HCT116 (cell line): ENCODE measurements at regions not wholly inside any gene's neighbourhood (a gene's known extent, or its start where the extent isn't known, plus 50 kb on each side); places are given as distances from the start of the nearest gene placed in this dataset.

ENCODE experiments used
- ATAC-seq: fragments of 200-7000 bp; cut with Tn5 transposase; 2 replicates; pipeline ENCODE4 v1.9.1; 2020; ENCODE audit warnings: mild to moderate bottlenecking, moderate library complexity
- BruUV-seq: library from RNA; stranded (reverse); fragments of 400-500 nt; replicated peaks from 2 replicates; lab custom pipeline; 2021; lab: Mats Ljungman, UMichigan
- CTCF ChIA-PET: fragments of 300-600 bp; sonication (Branson Sonifier 250); formaldehyde crosslinking; loops from one replicate; lab custom pipeline; 2021; ENCODE audit warnings: antibody characterized with exemption; lab: Charles Lee
- POLR2A ChIA-PET: fragments of 300-600, 350-600 bp; sonication (Branson Sonifier 250); formaldehyde crosslinking; loops from one replicate; lab custom pipeline; 2021; ENCODE audit warnings: antibody characterized with exemption; lab: Charles Lee
- RAD21 ChIA-PET, 2 experiments: fragments of 300-600 bp; sonication (Branson Sonifier 250); formaldehyde crosslinking; loops; one replicate each; lab custom pipeline; 2023; ENCODE audit warnings: low total read pairs in 2 of 2; ENCODE audit not compliant: uncharacterized antibody in 2 of 2, unreplicated experiment in 2 of 2, low non-redundant PET in 1 of 2; lab: Charles Lee
- DNase-seq: peaks from one replicate; pipeline ENCODE4 v3.0.0-alpha.2; 2010; ENCODE audit warnings: low read depth, low spot score
- H2AFZ ChIP-seq: fragments of 200-600 bp; shearing (Covaris generic), sonication (generic); 2 replicates; pipeline ENCODE4 v1.6.1; 2017; ENCODE audit warnings: low read depth, mixed run types, mixed read lengths, antibody characterized with exemption, low read length; ENCODE audit not compliant: poor library complexity, severe bottlenecking
- H3K27ac ChIP-seq: 2 replicates; pipeline ENCODE4 v1.5.1; 2012; ENCODE audit warnings: low read depth, low read length
- H3K27me3 ChIP-seq: fragments of 200-600 bp; sonication (generic); 2 replicates; pipeline ENCODE4 v1.6.1; 2016; ENCODE audit warnings: mixed run types, low read length, mixed read lengths; ENCODE audit not compliant: insufficient read depth
- H3K36me3 ChIP-seq, 2 experiments: fragments of 200-500 bp in 1 of 2; fragments of 200-600 bp in 1 of 2; sonication (Bioruptor generic) in 1 of 2; sonication (generic) in 1 of 2; 2 replicates each; pipeline versions ENCODE4 v1.5.1 to v1.6.1; 2014 to 2016; ENCODE audit warnings: low read length in 2 of 2, inconsistent platforms in 1 of 2, mixed read lengths in 1 of 2, mixed run types in 1 of 2; ENCODE audit not compliant: insufficient read depth in 2 of 2, control insufficient read depth in 1 of 2
- H3K4me1 ChIP-seq, 2 experiments: fragments of 200-600 bp in 1 of 2; sonication (generic) in 1 of 2; 2 replicates each; pipeline versions ENCODE4 v1.5.1 to v1.6.1; 2012 to 2017; ENCODE audit warnings: low read length in 2 of 2, inconsistent platforms in 1 of 2, mild to moderate bottlenecking in 1 of 2, mixed read lengths in 1 of 2, mixed run types in 1 of 2, moderate library complexity in 1 of 2; ENCODE audit not compliant: insufficient read depth in 2 of 2, control insufficient read depth in 1 of 2
- H3K4me2 ChIP-seq: fragments of 200-600 bp; sonication (generic); 2 replicates; pipeline ENCODE4 v1.6.1; 2017; ENCODE audit warnings: mixed run types, low read length, mixed read lengths
- H3K4me3 ChIP-seq, 2 experiments: fragments of 200-600 bp in 1 of 2; sonication (generic) in 1 of 2; replicated peaks in 1 of 2; 2 replicates each; pipeline ENCODE4 v1.5.1; 2011 to 2016; ENCODE audit warnings: low read length in 2 of 2, control low read depth in 1 of 2, low read depth in 1 of 2, mild to moderate bottlenecking in 1 of 2, mixed read lengths in 1 of 2, mixed run types in 1 of 2
- H3K79me2 ChIP-seq: fragments of 200-600 bp; sonication (generic); 2 replicates; pipeline ENCODE4 v1.6.1; 2017; ENCODE audit warnings: mild to moderate bottlenecking, mixed run types, low read length, moderate library complexity, mixed read lengths; ENCODE audit not compliant: insufficient read depth
- H3K9ac ChIP-seq: fragments of 200-600 bp; sonication (generic); 2 replicates; pipeline ENCODE4 v1.6.1; 2016; ENCODE audit warnings: low read length, mixed read lengths
- H3K9me2 ChIP-seq: fragments of 200-600 bp; sonication (generic), shearing (Covaris generic); 2 replicates; pipeline ENCODE4 v1.6.1; 2017; ENCODE audit warnings: mixed run types, mild to moderate bottlenecking, moderate library complexity; ENCODE audit not compliant: insufficient read depth
- H3K9me3 ChIP-seq, 2 experiments: fragments of 200-500 bp in 1 of 2; fragments of 200-600 bp in 1 of 2; sonication (Bioruptor generic) in 1 of 2; sonication (generic) in 1 of 2; 2 replicates each; pipeline ENCODE4 v1.6.1; 2014 to 2017; ENCODE audit warnings: low read length in 2 of 2, mixed read lengths in 2 of 2, inconsistent platforms in 1 of 2, low read depth in 1 of 2, mild to moderate bottlenecking in 1 of 2, mixed run types in 1 of 2, moderate library complexity in 1 of 2; ENCODE audit not compliant: control insufficient read depth in 1 of 2, insufficient read depth in 1 of 2
- H4K20me1 ChIP-seq: fragments of 200-600 bp; sonication (generic), shearing (Covaris generic); 2 replicates; pipeline ENCODE4 v1.6.1; 2017; ENCODE audit warnings: mixed run types, mild to moderate bottlenecking, moderate library complexity; ENCODE audit not compliant: insufficient read depth
- CEBPB ChIP-seq: IDR thresholded peaks from 2 replicates; pipeline ENCODE4 v1.6.1; 2012; ENCODE audit warnings: low read depth
- EGR1 ChIP-seq: IDR thresholded peaks from 2 replicates; pipeline ENCODE4 v1.6.1; 2012; ENCODE audit warnings: low read depth
- ELF1 ChIP-seq: IDR thresholded peaks from 2 replicates; pipeline ENCODE4 v1.6.1; 2012; ENCODE audit warnings: low read depth, borderline replicate concordance
- EZH2 ChIP-seq: fragments of 200-600 bp; sonication (generic); IDR thresholded peaks from 2 replicates; pipeline ENCODE4 v1.6.1; 2017; ENCODE audit warnings: antibody characterized with exemption, mixed run types
- EZH2phosphoT487 ChIP-seq: fragments of 200-600 bp; IDR thresholded peaks from 2 replicates; pipeline ENCODE4 v1.6.1; 2018; ENCODE audit warnings: antibody characterized with exemption, borderline replicate concordance
- FOSL1 ChIP-seq: IDR thresholded peaks from 2 replicates; pipeline ENCODE4 v1.6.1; 2012; ENCODE audit warnings: low read depth
- POLR2A ChIP-seq: IDR thresholded peaks from 2 replicates; pipeline ENCODE4 v1.7.0; 2011; ENCODE audit warnings: borderline replicate concordance; ENCODE audit not compliant: insufficient read depth, insufficient read length; ENCODE audit errors: extremely low read depth
- RAD21 ChIP-seq: IDR thresholded peaks from 2 replicates; pipeline ENCODE4 v1.6.1; 2012; ENCODE audit warnings: low read depth, mild to moderate bottlenecking
- SIN3A ChIP-seq: IDR thresholded peaks from 2 replicates; pipeline ENCODE4 v1.6.1; 2012; ENCODE audit warnings: low read depth
- SRF ChIP-seq: IDR thresholded peaks from 2 replicates; pipeline ENCODE4 v1.6.1; 2012; ENCODE audit warnings: low read depth
- YY1 ChIP-seq: IDR thresholded peaks from 2 replicates; pipeline ENCODE4 v1.6.1; 2011; ENCODE audit warnings: low read length, low read depth, moderate library complexity, mild to moderate bottlenecking; ENCODE audit not compliant: insufficient replicate concordance; ENCODE audit errors: extremely low read depth
- ZNF274 ChIP-seq: fragments of 200-500 bp; sonication (Bioruptor generic); IDR thresholded peaks from 2 replicates; pipeline ENCODE4 v1.6.1; 2014; ENCODE audit warnings: mild to moderate bottlenecking, low read depth, low read length, inconsistent platforms
- intact Hi-C: fragments of 100-400 bp; cut with micrococcal nuclease; formaldehyde crosslinking; loops from 2 replicates; pipeline ENCODE4 v1.10.0; 2022
- TF ChIP-seq, protein P1 (sequence below), 3 experiments: fragments of 200-600 bp in 1 of 3; sonication (generic) in 1 of 3; IDR thresholded peaks in 2 of 3; conservative IDR thresholded peaks in 1 of 3; 2 replicates each; pipeline ENCODE4 v1.5.1; 2012 to 2017; ENCODE audit warnings: low read depth in 2 of 3, low read length in 2 of 3, antibody characterized with exemption in 1 of 3, borderline replicate concordance in 1 of 3, control low read depth in 1 of 3, mild to moderate bottlenecking in 1 of 3, mixed read lengths in 1 of 3, mixed run types in 1 of 3, moderate library complexity in 1 of 3; ENCODE audit not compliant: insufficient read depth in 1 of 3
- TF ChIP-seq, protein P2 (sequence below): IDR thresholded peaks from 2 replicates; pipeline ENCODE4 v1.6.1; 2012

DNA sequence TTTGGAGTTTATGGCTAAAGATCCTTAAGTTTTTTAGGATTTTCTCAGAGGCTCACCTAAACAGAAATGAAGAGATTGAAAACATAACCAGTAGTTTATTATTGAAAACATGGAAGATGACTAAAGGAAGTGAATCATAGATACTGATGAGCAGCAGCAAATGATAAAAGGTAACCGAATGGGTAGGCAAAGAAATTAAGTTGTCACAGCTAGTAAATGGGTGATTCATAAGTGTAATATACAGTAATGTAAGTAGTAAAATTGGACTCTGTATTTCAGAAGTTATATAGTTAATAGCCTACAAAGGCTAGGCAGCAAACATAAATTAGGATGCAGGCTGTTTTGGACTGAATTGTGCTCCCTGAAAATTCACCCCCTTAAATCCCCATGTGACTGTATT, 59.0 kb upstream of the ADGRA3 start (continued):
- TF ChIP-seq YY1 (no peak), EZH2 (no peak)
- TF ChIP-seq, all 23 proteins: peak for 0

DNA sequence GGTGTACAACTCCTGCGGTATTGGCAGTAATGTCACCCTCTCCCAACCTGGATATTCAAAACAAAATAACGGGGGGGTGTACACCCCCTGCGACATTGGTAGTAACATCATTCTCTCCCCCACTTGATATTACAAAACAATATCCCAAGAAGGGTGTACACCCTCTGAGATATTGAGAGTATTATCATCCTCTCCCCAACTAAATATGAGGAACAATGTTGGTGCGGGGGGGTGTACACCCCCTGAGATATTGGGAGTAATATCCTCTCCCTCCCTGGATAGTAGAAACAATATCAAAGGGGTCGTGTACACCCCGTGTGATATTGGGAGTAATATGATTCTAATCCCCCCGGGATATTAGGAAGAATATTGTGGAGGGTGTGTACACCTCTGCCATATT, 71.4 kb upstream of the ADGRA3 start:
- ChIA-PET POLR2A (no interaction called here), CTCF (no interaction called here), RAD21 (no interaction called here)
- TF ChIP-seq ZNF274 (no peak), CEBPB (no peak), EGR1 (no peak), FOSL1 (no peak), SIN3A (no peak), RAD21 (no peak), SRF (no peak), POLR2A (no peak), ELF1 (no peak), EZH2phosphoT487 (no peak)
- TF ChIP-seq, protein P1, sequence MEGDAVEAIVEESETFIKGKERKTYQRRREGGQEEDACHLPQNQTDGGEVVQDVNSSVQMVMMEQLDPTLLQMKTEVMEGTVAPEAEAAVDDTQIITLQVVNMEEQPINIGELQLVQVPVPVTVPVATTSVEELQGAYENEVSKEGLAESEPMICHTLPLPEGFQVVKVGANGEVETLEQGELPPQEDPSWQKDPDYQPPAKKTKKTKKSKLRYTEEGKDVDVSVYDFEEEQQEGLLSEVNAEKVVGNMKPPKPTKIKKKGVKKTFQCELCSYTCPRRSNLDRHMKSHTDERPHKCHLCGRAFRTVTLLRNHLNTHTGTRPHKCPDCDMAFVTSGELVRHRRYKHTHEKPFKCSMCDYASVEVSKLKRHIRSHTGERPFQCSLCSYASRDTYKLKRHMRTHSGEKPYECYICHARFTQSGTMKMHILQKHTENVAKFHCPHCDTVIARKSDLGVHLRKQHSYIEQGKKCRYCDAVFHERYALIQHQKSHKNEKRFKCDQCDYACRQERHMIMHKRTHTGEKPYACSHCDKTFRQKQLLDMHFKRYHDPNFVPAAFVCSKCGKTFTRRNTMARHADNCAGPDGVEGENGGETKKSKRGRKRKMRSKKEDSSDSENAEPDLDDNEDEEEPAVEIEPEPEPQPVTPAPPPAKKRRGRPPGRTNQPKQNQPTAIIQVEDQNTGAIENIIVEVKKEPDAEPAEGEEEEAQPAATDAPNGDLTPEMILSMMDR (IDR thresholded peaks at IDR 0.05 in 2 of 3, conservative IDR thresholded peaks at IDR 0.05 in 1 of 3; ENCODE audit: borderline replicate concordance in 1 of 3, insufficient read depth in 1 of 3, low read depth in 2 of 3, low read length in 2 of 3), result no peak
- TF ChIP-seq, protein P2, sequence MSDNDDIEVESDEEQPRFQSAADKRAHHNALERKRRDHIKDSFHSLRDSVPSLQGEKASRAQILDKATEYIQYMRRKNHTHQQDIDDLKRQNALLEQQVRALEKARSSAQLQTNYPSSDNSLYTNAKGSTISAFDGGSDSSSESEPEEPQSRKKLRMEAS, result no peak
- no peak overlapping the region for H3K4me3 ChIP-seq
- no peaks in the 10 kb centered on the region for H3K36me3 ChIP-seq
- no peak overlapping the region for H2AFZ ChIP-seq
- H4K20me1 ChIP-seq, result no peaks in the 10 kb centered on the region
- no peaks in the 10 kb centered on the region for H3K27me3 ChIP-seq
- no peaks in the 10 kb centered on the region for H3K4me1 ChIP-seq
- intact Hi-C loops, result no loop called here
- no TSS peak for BruUV-seq
- H3K4me2 ChIP-seq, result no peak overlapping the region
- no peaks in the 10 kb centered on the region for H3K9me2 ChIP-seq
- no peak overlapping the region for H3K9ac ChIP-seq
- H3K27ac ChIP-seq, result no peak overlapping the region
- no peak for DNase-seq
- no peaks in the 10 kb centered on the region for H3K79me2 ChIP-seq
- no peaks in the 10 kb centered on the region for H3K9me3 ChIP-seq
- ATAC-seq, result no peak
